Common myeloid progenitor, CD34-positive (primary cell): ENCODE measurements at regions not wholly inside any gene's neighbourhood (a gene's known extent, or its start where the extent isn't known, plus 50 kb on each side); places are given as distances from the start of the nearest gene placed in this dataset.

ENCODE experiments used
- CTCF ChIA-PET: fragments of 350-600 bp; sonication (Branson Sonifier 250); formaldehyde crosslinking; loops from one replicate; lab custom pipeline; 2021; ENCODE audit warnings: antibody characterized with exemption; lab: Charles Lee
- POLR2A ChIA-PET: fragments of 350-600 bp; sonication (Branson Sonifier 250); formaldehyde crosslinking; loops from one replicate; lab custom pipeline; 2021; ENCODE audit warnings: antibody characterized with exemption; lab: Charles Lee
- DNase-seq, 3 donors: peaks; one replicate each; pipeline versions ENCODE4 v3.0.0 to v3.0.0-alpha.2; 2013
- H3K27ac ChIP-seq, 2 experiments: 1 replicate in 1 of 2; 2 replicates in 1 of 2; pipeline ENCODE4 v1.7.0; 2013; ENCODE audit warnings: inconsistent platforms in 2 of 2, low read length in 2 of 2, mild to moderate bottlenecking in 2 of 2, low read depth in 1 of 2, moderate library complexity in 1 of 2; ENCODE audit not compliant: severe bottlenecking in 2 of 2, insufficient read depth in 1 of 2, poor library complexity in 1 of 2
- H3K27me3 ChIP-seq, 5 experiments: replicated peaks in 2 of 5; 1 replicate in 3 of 5; 2 replicates in 2 of 5; pipeline versions ENCODE4 v1.6.1 to v1.7.0; 2013; ENCODE audit warnings: low read length in 4 of 5, mild to moderate bottlenecking in 2 of 5, moderate library complexity in 2 of 5, inconsistent platforms in 1 of 5; ENCODE audit not compliant: insufficient read depth in 5 of 5, control insufficient read depth in 4 of 5
- H3K36me3 ChIP-seq, 4 experiments: 1 replicate in 2 of 4; 2 replicates in 2 of 4; pipeline versions ENCODE4 v1.6.1 to v1.7.0; 2013; ENCODE audit warnings: low read length in 3 of 4, control low read depth in 1 of 4, mild to moderate bottlenecking in 1 of 4; ENCODE audit not compliant: control insufficient read depth in 4 of 4, insufficient read depth in 4 of 4
- H3K4me1 ChIP-seq, 4 experiments: 1 replicate in 3 of 4; 2 replicates in 1 of 4; pipeline versions ENCODE4 v1.6.1 to v1.7.1; 2013; ENCODE audit warnings: low read length in 3 of 4, mild to moderate bottlenecking in 3 of 4, control low read depth in 1 of 4, inconsistent platforms in 1 of 4, moderate library complexity in 1 of 4; ENCODE audit not compliant: control insufficient read depth in 4 of 4, insufficient read depth in 4 of 4; ENCODE audit errors: control extremely low read depth in 1 of 4
- H3K4me3 ChIP-seq, 7 experiments: 1 replicate in 4 of 7; 2 replicates in 3 of 7; pipeline versions ENCODE4 v1.5.1 to v1.7.0; 2013; ENCODE audit warnings: mild to moderate bottlenecking in 7 of 7, low read length in 6 of 7, moderate library complexity in 6 of 7, inconsistent platforms in 2 of 7, low read depth in 2 of 7, control low read depth in 1 of 7; ENCODE audit not compliant: insufficient read depth in 4 of 7, control insufficient read depth in 1 of 7; ENCODE audit errors: extremely low read depth in 1 of 7
- H3K9me3 ChIP-seq, 5 experiments: 1 replicate in 4 of 5; 2 replicates in 1 of 5; pipeline versions ENCODE4 v1.6.1 to v1.7.1; 2013; ENCODE audit warnings: low read length in 4 of 5, mild to moderate bottlenecking in 2 of 5, inconsistent platforms in 1 of 5, low read depth in 1 of 5, moderate library complexity in 1 of 5; ENCODE audit not compliant: control insufficient read depth in 4 of 5, insufficient read depth in 2 of 5; ENCODE audit errors: control extremely low read depth in 1 of 5
- WGBS: methylation state at CpG from one replicate; pipeline ENCODE4 v1.1.5; 2013; ENCODE audit not compliant: insufficient coverage; 5-methylcytosine and 5-hydroxymethylcytosine counted together

GRCh38 chr4:19171832-19172231 lies 1079.9 kb upstream of the SLIT2 start:
- CTCF ChIA-PET: no interaction called here
- no peaks in the 10 kb centered on the region for H3K27me3 ChIP-seq
- POLR2A ChIA-PET: no interaction called here

GRCh38 chr4:19167311-19167710 lies 1084.4 kb upstream of the SLIT2 start:
- CTCF ChIA-PET: no interaction called here
- POLR2A ChIA-PET: no interaction called here
- H3K27ac ChIP-seq: no peak overlapping the region
- no peak overlapping the region for H3K4me3 ChIP-seq
- DNase-seq: no peak
- H3K4me1 ChIP-seq: no peaks in the 10 kb centered on the region
- peaks cover 0 to 2% (median 0%) of the 10 kb centered on the region in 5 experiments for H3K9me3 ChIP-seq
- H3K27me3 ChIP-seq: no peaks in the 10 kb centered on the region
- no peaks in the 10 kb centered on the region for H3K36me3 ChIP-seq

More at GRCh38 chr4:19171832-19172231, 1079.9 kb upstream of the SLIT2 start:
- DNase-seq: no peak
- no peak overlapping the region for H3K27ac ChIP-seq
- H3K36me3 ChIP-seq: no peaks in the 10 kb centered on the region
- H3K4me3 ChIP-seq: no peak overlapping the region
- H3K9me3 ChIP-seq: no peaks in the 10 kb centered on the region
- H3K4me1 ChIP-seq: no peaks in the 10 kb centered on the region

- Histone ChIP-seq H3K4me3 (no peak overlapping the region), H3K9me3 (peaks cover 0 to 2% (median 0%) of the 10 kb centered on the region in 5 experiments), H3K27ac (no peak overlapping the region), H3K36me3 (no peaks in the 10 kb centered on the region), H3K27me3 (no peaks in the 10 kb centered on the region), H3K4me1 (no peaks in the 10 kb centered on the region)
- CTCF ChIA-PET: no interaction called here
- WGBS: 100% methylated on average over 1 of the region's 2 CpGs
- POLR2A ChIA-PET: no interaction called here
- no peak for DNase-seq
Measured at GRCh38 chr4:19164334-19164733, 1087.4 kb upstream of the SLIT2 start.

GRCh38 chr4:19159874-19160273 lies 1091.8 kb upstream of the SLIT2 start:
- WGBS: no CpG with 5 or more reads among the region's 3 CpGs
- POLR2A ChIA-PET: no interaction called here
- Histone ChIP-seq H3K9me3 (peaks cover 0 to 7% (median 2%) of the 10 kb centered on the region in 5 experiments), H3K4me3 (no peak overlapping the region), H3K27ac (no peak overlapping the region), H3K27me3 (no peaks in the 10 kb centered on the region), H3K36me3 (no peaks in the 10 kb centered on the region), H3K4me1 (no peaks in the 10 kb centered on the region)
- CTCF ChIA-PET: no interaction called here
- no peak for DNase-seq

GRCh38 chr4:19158107-19158809 lies 1093.4 kb upstream of the SLIT2 start:
- no peak for DNase-seq
- no peak overlapping the region for H3K27ac ChIP-seq
- no peaks in the 10 kb centered on the region for H3K27me3 ChIP-seq
- no CpG with 5 or more reads among the region's 2 CpGs for WGBS
- H3K4me1 ChIP-seq: no peaks in the 10 kb centered on the region
- no peaks in the 10 kb centered on the region for H3K36me3 ChIP-seq
- H3K9me3 ChIP-seq: peaks cover 0 to 7% (median 0%) of the 10 kb centered on the region in 5 experiments
- H3K4me3 ChIP-seq: no peak overlapping the region
- POLR2A ChIA-PET: no interaction called here
- CTCF ChIA-PET: no interaction called here

- no peak for DNase-seq
- Histone ChIP-seq H3K27me3 (no peaks in the 10 kb centered on the region), H3K36me3 (no peaks in the 10 kb centered on the region), H3K27ac (no peak overlapping the region), H3K4me1 (no peaks in the 10 kb centered on the region), H3K9me3 (peaks cover 0 to 7% (median 0%) of the 10 kb centered on the region in 5 experiments), H3K4me3 (no peak overlapping the region)
- ChIA-PET CTCF (no interaction called here), POLR2A (no interaction called here)
- no CpG with 5 or more reads among the region's 3 CpGs for WGBS
Measured at GRCh38 chr4:19156786-19157185, 1094.9 kb upstream of the SLIT2 start.

- Histone ChIP-seq H3K4me1 (no peaks in the 10 kb centered on the region), H3K9me3 (peaks cover 0 to 7% (median 0%) of the 10 kb centered on the region in 5 experiments), H3K36me3 (no peaks in the 10 kb centered on the region), H3K27ac (no peak overlapping the region), H3K27me3 (no peaks in the 10 kb centered on the region), H3K4me3 (peak overlapping the region in 1 of 7 experiments; percentile 19)
- DNase-seq: no peak
- no CpG with 5 or more reads among the region's 1 CpG for WGBS
- ChIA-PET CTCF (no interaction called here), POLR2A (no interaction called here)
Measured at GRCh38 chr4:19155568-19155967, 1096.1 kb upstream of the SLIT2 start.
